DND-41 (cell line): ENCODE measurements at regions not wholly inside any gene's neighbourhood (a gene's known extent, or its start where the extent isn't known, plus 50 kb on each side); places are given as distances from the start of the nearest gene placed in this dataset.

Experiments
- ATAC-seq: fragments of 200-7000 bp; cut with Tn5 transposase; 3 replicates; pipeline ENCODE4 v1.9.1; 2021; ENCODE audit warnings: low read depth; ENCODE audit not compliant: insufficient read depth
- DNase-seq: peaks from one replicate; pipeline ENCODE4 v3.0.0-alpha.2; 2020
- H2AFZ ChIP-seq: 2 replicates; pipeline ENCODE4 v1.6.0; 2012; ENCODE audit warnings: low read depth, low read length
- H3K27ac ChIP-seq: 2 replicates; pipeline ENCODE4 v1.5.1; 2012; ENCODE audit warnings: low read length, inconsistent platforms
- H3K27me3 ChIP-seq: fragments of 200-600 bp; sonication (generic); 2 replicates; pipeline ENCODE4 v1.6.0; 2012; ENCODE audit warnings: low read length, mild to moderate bottlenecking, inconsistent platforms; ENCODE audit not compliant: insufficient read depth, poor library complexity
- H3K36me3 ChIP-seq: 2 replicates; pipeline ENCODE4 v1.5.1; 2012; ENCODE audit warnings: low read length, inconsistent platforms; ENCODE audit not compliant: insufficient read depth
- H3K4me1 ChIP-seq: 2 replicates; pipeline ENCODE4 v1.5.1; 2012; ENCODE audit warnings: mild to moderate bottlenecking, low read length; ENCODE audit not compliant: insufficient read depth
- H3K4me2 ChIP-seq: 2 replicates; pipeline ENCODE4 v1.6.0; 2012; ENCODE audit warnings: mild to moderate bottlenecking, moderate library complexity, low read length, inconsistent platforms; ENCODE audit not compliant: insufficient read depth
- H3K4me3 ChIP-seq, 2 experiments: fragments of 200-600 bp in 1 of 2; shearing (Covaris generic) in 1 of 2; 2 replicates each; pipeline ENCODE4 v1.5.1; 2012 to 2016; ENCODE audit warnings: inconsistent platforms in 2 of 2, low read length in 2 of 2, mild to moderate bottlenecking in 2 of 2, low read depth in 1 of 2, moderate library complexity in 1 of 2
- H3K79me2 ChIP-seq: 2 replicates; pipeline ENCODE4 v1.6.0; 2012; ENCODE audit warnings: low read length, inconsistent platforms; ENCODE audit not compliant: insufficient read depth
- H3K9ac ChIP-seq: 2 replicates; pipeline ENCODE4 v1.6.0; 2012; ENCODE audit warnings: low read depth, mild to moderate bottlenecking, inconsistent platforms, low read length, moderate library complexity
- H3K9me3 ChIP-seq: 2 replicates; pipeline ENCODE4 v1.5.1; 2012; ENCODE audit warnings: low read length, moderate library complexity, mild to moderate bottlenecking, inconsistent platforms; ENCODE audit not compliant: insufficient read depth, severe bottlenecking
- H4K20me1 ChIP-seq: 2 replicates; pipeline ENCODE4 v1.6.0; 2012; ENCODE audit warnings: low read length; ENCODE audit not compliant: insufficient read depth
- EZH2 ChIP-seq: IDR thresholded peaks from 3 replicates; pipeline ENCODE4 v1.6.1; 2012; ENCODE audit warnings: borderline replicate concordance, low read depth, mild to moderate bottlenecking, moderate library complexity, low read length, inconsistent platforms; ENCODE audit not compliant: severe bottlenecking
- TF ChIP-seq, protein P1 (sequence below): IDR thresholded peaks from 2 replicates; pipeline ENCODE4 v1.5.1; 2012; ENCODE audit warnings: borderline replicate concordance, low read length, moderate library complexity, mild to moderate bottlenecking; ENCODE audit not compliant: poor library complexity, severe bottlenecking; ENCODE audit errors: extremely low read depth

- H3K4me2 ChIP-seq, result no peak overlapping the region
- H3K79me2 ChIP-seq, result no peaks in the 10 kb centered on the region
- H3K27ac ChIP-seq, result no peak overlapping the region
- H3K9me3 ChIP-seq, result no peaks in the 10 kb centered on the region
- TF ChIP-seq, protein P1, sequence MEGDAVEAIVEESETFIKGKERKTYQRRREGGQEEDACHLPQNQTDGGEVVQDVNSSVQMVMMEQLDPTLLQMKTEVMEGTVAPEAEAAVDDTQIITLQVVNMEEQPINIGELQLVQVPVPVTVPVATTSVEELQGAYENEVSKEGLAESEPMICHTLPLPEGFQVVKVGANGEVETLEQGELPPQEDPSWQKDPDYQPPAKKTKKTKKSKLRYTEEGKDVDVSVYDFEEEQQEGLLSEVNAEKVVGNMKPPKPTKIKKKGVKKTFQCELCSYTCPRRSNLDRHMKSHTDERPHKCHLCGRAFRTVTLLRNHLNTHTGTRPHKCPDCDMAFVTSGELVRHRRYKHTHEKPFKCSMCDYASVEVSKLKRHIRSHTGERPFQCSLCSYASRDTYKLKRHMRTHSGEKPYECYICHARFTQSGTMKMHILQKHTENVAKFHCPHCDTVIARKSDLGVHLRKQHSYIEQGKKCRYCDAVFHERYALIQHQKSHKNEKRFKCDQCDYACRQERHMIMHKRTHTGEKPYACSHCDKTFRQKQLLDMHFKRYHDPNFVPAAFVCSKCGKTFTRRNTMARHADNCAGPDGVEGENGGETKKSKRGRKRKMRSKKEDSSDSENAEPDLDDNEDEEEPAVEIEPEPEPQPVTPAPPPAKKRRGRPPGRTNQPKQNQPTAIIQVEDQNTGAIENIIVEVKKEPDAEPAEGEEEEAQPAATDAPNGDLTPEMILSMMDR, result no peak
- no peak for TF ChIP-seq EZH2
- no peak overlapping the region for H2AFZ ChIP-seq
- H3K36me3 ChIP-seq, result no peaks in the 10 kb centered on the region
- ATAC-seq, result no peak
- peaks cover 3% of the 10 kb centered on the region for H3K27me3 ChIP-seq
- no peak for DNase-seq
- no peak overlapping the region for H3K9ac ChIP-seq
- no peak overlapping the region for H3K4me3 ChIP-seq
- H4K20me1 ChIP-seq, result no peaks in the 10 kb centered on the region
- no peaks in the 10 kb centered on the region for H3K4me1 ChIP-seq
Measured at GRCh38 chr16:65831903-65832666, 534.4 kb upstream of the CDH5 start.

GRCh38 chr16:65829076-65829475, 537.4 kb upstream of the CDH5 start:
- H3K27me3 ChIP-seq, result no peaks in the 10 kb centered on the region
- H3K36me3 ChIP-seq, result no peaks in the 10 kb centered on the region
- no peak overlapping the region for H3K9ac ChIP-seq
- no peaks in the 10 kb centered on the region for H3K79me2 ChIP-seq
- ATAC-seq (no peak), DNase-seq (no peak)
- H2AFZ ChIP-seq, result no peak overlapping the region
- H3K4me1 ChIP-seq, result no peaks in the 10 kb centered on the region
- H3K27ac ChIP-seq, result no peak overlapping the region
- no peaks in the 10 kb centered on the region for H4K20me1 ChIP-seq
- H3K9me3 ChIP-seq, result no peaks in the 10 kb centered on the region
- no peak overlapping the region for H3K4me3 ChIP-seq
- TF ChIP-seq EZH2, result no peak
- TF ChIP-seq, protein P1, result no peak
- H3K4me2 ChIP-seq, result no peak overlapping the region

DNA sequence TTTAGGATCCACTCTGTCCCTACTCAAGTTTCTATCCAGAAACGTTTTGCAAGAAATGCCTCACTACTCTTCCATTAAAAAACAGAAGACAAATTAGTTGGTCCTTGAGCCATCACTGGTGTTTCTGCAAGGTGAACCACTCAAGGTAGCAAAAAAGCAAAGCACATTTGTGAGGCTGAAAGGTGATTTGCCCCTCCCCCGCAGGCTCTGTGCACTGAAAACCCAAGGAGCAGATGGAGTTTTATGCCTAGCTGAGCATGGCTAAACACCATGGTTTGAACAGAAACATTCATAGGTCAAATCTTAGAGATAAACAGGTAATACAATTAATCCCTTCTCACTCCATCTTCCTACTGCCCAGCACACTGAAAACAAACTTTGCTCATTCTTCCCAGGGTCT, 538.2 kb upstream of the CDH5 start:
- Histone ChIP-seq H3K27ac (no peak overlapping the region), H3K9ac (no peak overlapping the region), H3K4me1 (no peaks in the 10 kb centered on the region), H4K20me1 (no peaks in the 10 kb centered on the region), H3K36me3 (no peaks in the 10 kb centered on the region), H3K9me3 (no peaks in the 10 kb centered on the region), H2AFZ (no peak overlapping the region), H3K79me2 (no peaks in the 10 kb centered on the region), H3K4me3 (no peak overlapping the region), H3K27me3 (no peaks in the 10 kb centered on the region), H3K4me2 (no peak overlapping the region)
- ATAC-seq (no peak), DNase-seq (no peak)
- TF ChIP-seq EZH2, result no peak
- TF ChIP-seq, protein P1, result no peak
